ENCODE measurements at regions not wholly inside any gene's neighbourhood (a gene's known extent, or its start where the extent isn't known, plus 50 kb on each side); places are given as distances from the start of the nearest gene placed in this dataset.
A peak's percentile ranks its signal among the peaks of the same experiment; 100 is the strongest.
"Not testable (repeated sequence)": the region's sequence is repeated elsewhere in the genome, so short reads cannot be mapped to it uniquely, and the experiment has no call there.

GRCh38 chr13:33550276-33550675, 264.7 kb upstream of the STARD13 start:
- no peak for DNase-seq

- DNase-seq = no peak
These were observed 265.3 kb upstream of the STARD13 start for GRCh38 chr13:33550885-33551284.

- no peak for DNase-seq
These were observed 262.8 kb upstream of the RFC3 start for GRCh38 chr13:33554919-33555791.

- no peak for DNase-seq
These were observed 261.1 kb upstream of the RFC3 start for GRCh38 chr13:33556828-33557227.

- DNase-seq = no peak
These were observed 257.2 kb upstream of the RFC3 start for GRCh38 chr13:33560726-33561125.

- no peak for DNase-seq
These were observed 256.3 kb upstream of the RFC3 start for GRCh38 chr13:33561627-33562026.

GRCh38 chr13:33571618-33572017, 246.3 kb upstream of the RFC3 start:
- no peak for DNase-seq

- DNase-seq = not testable (repeated sequence)
These were observed 245.6 kb upstream of the RFC3 start for GRCh38 chr13:33572322-33572721.

GRCh38 chr13:33575378-33575777, 242.6 kb upstream of the RFC3 start:
- DNase-seq = no peak

- no peak for DNase-seq
These were observed 240.9 kb upstream of the RFC3 start for GRCh38 chr13:33577007-33577406.

GRCh38 chr13:33578786-33579185, 239.2 kb upstream of the RFC3 start:
- DNase-seq = no peak

- no peak for DNase-seq
These were observed 235.8 kb upstream of the RFC3 start for GRCh38 chr13:33582121-33582520.

GRCh38 chr13:33583398-33583797, 234.6 kb upstream of the RFC3 start:
- no peak for DNase-seq

GRCh38 chr13:33590936-33591335, 227.0 kb upstream of the RFC3 start:
- no peak for DNase-seq

GRCh38 chr13:33606692-33607091, 211.3 kb upstream of the RFC3 start:
- peak in 22 of 51 donors; percentile 2 to 59 (median 23) for DNase-seq

- peak in 48 of 51 donors; percentile 11 to 87 (median 64) for DNase-seq
These were observed 207.4 kb upstream of the RFC3 start for GRCh38 chr13:33610438-33611120.

- DNase-seq = peak in 44 of 51 donors; percentile 5 to 86 (median 57)
These were observed 206.7 kb upstream of the RFC3 start for GRCh38 chr13:33611121-33611805.

GRCh38 chr13:33612641-33613638, 205.0 kb upstream of the RFC3 start:
- DNase-seq = no peak

GRCh38 chr13:33615436-33615835, 202.5 kb upstream of the RFC3 start:
- no peak for DNase-seq

GRCh38 chr13:33616130-33616529, 201.8 kb upstream of the RFC3 start:
- DNase-seq = no peak

GRCh38 chr13:33617055-33617454, 200.9 kb upstream of the RFC3 start:
- DNase-seq = no peak

All from hypothalamus (tissue), 51 donors.